Sigmoid colon (tissue), 6 donors: ENCODE measurements at regions not wholly inside any gene's neighbourhood (a gene's known extent, or its start where the extent isn't known, plus 50 kb on each side); places are given as distances from the start of the nearest gene placed in this dataset.

Experiments
- DNase-seq: peaks from one replicate; pipeline ENCODE4 v3.0.0-alpha.2; 2019
- H3K27ac ChIP-seq, 4 donors: fragments of 200-600 bp; sonication (generic); one replicate each; pipeline ENCODE4 v1.5.1; 2016 to 2019; ENCODE audit warnings: mild to moderate bottlenecking in 1 of 4
- H3K27me3 ChIP-seq, 3 donors: fragments of 200-600 bp; sonication (generic); one replicate each; pipeline ENCODE4 v1.5.1; 2019; ENCODE audit warnings: mild to moderate bottlenecking in 1 of 3
- H3K36me3 ChIP-seq, 4 donors: fragments of 200-600 bp; sonication (generic); one replicate each; pipeline ENCODE4 v1.5.1; 2016 to 2019
- H3K4me1 ChIP-seq, 4 donors: fragments of 200-600 bp; sonication (generic); one replicate each; pipeline ENCODE4 v1.5.1; 2017 to 2019
- H3K4me3 ChIP-seq, 4 donors: fragments of 200-600 bp; sonication (generic); one replicate each; pipeline ENCODE4 v1.5.1; 2017 to 2019; ENCODE audit warnings: mild to moderate bottlenecking in 2 of 4, moderate library complexity in 1 of 4
- H3K9me3 ChIP-seq, 4 donors: fragments of 200-600 bp in 3 of 4; sonication (generic) in 3 of 4; one replicate each; pipeline versions ENCODE4 v1.5.1 to v1.6.1; 2013 to 2019
- CTCF ChIP-seq, 4 experiments: fragments of 450-650 bp in 3 of 4; fragments of 200-600 bp in 1 of 4; IDR thresholded peaks; one replicate each; pipeline ENCODE4 v1.5.1; 2016 to 2019; ENCODE audit warnings: antibody characterized with exemption in 4 of 4, mild to moderate bottlenecking in 3 of 4, moderate library complexity in 2 of 4
- EP300 ChIP-seq, 4 donors: sonication (generic); formaldehyde crosslinking; IDR thresholded peaks; one replicate each; pipeline ENCODE4 v1.6.1; 2017; ENCODE audit warnings: antibody characterized with exemption in 4 of 4
- POLR2A ChIP-seq, 2 donors: fragments of 450-650 bp; IDR thresholded peaks; one replicate each; pipeline ENCODE4 v1.6.1; 2016; ENCODE audit warnings: antibody characterized with exemption in 2 of 2, mild to moderate bottlenecking in 2 of 2, moderate library complexity in 2 of 2
- POLR2AphosphoS5 ChIP-seq, 4 donors: sonication (generic); formaldehyde crosslinking; IDR thresholded peaks; one replicate each; pipeline ENCODE4 v1.6.1; 2017; ENCODE audit warnings: antibody characterized with exemption in 4 of 4
- WGBS, 2 donors: extraction: QIAGEN DNeasy Blood & Tissue Kit; methylation state at CpG; one replicate each; pipeline ENCODE4 v1.1.7; 2013; 5-methylcytosine and 5-hydroxymethylcytosine counted together
- intact Hi-C: fragments of 100-400 bp; cut with DNase I; formaldehyde crosslinking; loops from one replicate; pipeline ENCODE4 v1.15.1; 2023
- donor health status: healthy with polysubstance abuse.
- donor health status: healthy.

DNA sequence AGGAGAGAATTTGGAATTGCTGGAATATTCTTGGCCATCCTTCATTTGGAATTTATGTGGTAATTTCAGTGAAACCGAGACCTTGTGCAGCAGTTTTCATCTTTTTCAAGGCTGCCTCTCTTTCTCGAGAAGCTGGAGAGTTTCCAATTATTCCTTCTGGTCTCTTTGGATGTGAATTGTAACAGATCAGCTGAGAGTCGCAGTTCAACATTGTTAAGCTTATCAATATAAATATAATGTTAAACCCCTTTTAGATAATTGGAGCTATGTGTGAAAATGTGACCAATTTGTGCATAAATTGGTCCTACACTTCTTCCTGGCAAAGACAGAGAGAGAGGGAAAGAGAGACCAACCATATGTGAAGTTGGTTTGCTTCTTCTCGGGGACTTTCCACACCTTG, 425.6 kb downstream of the TSHZ3 start:
- Histone ChIP-seq H3K27ac (peak overlapping the region in 1 of 4 donors; percentile 52), H3K27me3 (no peaks in the 10 kb centered on the region), H3K36me3 (no peaks in the 10 kb centered on the region), H3K9me3 (no peaks in the 10 kb centered on the region), H3K4me3 (no peak overlapping the region), H3K4me1 (peaks cover 0 to 13% (median 6%) of the 10 kb centered on the region in 4 donors)
- no peak for TF ChIP-seq POLR2AphosphoS5 (IDR thresholded peaks at IDR 0.05)
- no peak for TF ChIP-seq CTCF (IDR thresholded peaks at IDR 0.05)
- no peak for TF ChIP-seq POLR2A (IDR thresholded peaks at IDR 0.05)
- no peak for TF ChIP-seq EP300 (IDR thresholded peaks at IDR 0.05)
- WGBS, 2 donors = 70 to 74% methylated on average over 4 of the region's 4 CpGs
- DNase-seq = no peak
- intact Hi-C loops = no loop called here

DNA sequence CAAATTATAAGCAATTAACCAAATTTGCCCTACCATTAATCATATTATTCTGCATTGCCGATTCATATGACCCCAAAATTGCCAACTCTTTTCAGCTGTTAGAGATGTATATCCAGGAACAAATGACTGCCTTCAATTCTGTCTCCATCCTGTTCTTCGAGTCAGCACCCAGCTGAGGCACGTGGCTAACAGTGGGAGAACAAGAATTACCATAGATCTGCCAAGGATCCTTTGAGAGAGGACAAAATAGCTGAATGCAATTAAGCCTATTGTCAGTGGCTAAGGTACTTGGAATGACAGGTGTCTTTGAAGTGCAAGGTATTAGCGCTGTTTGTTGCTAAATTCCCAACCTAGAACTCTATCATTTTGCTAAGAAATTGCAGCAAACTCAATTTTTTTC, 426.1 kb downstream of the TSHZ3 start:
- Histone ChIP-seq H3K27ac (no peak overlapping the region), H3K4me1 (peaks cover 0 to 13% (median 6%) of the 10 kb centered on the region in 4 donors), H3K9me3 (no peaks in the 10 kb centered on the region), H3K27me3 (no peaks in the 10 kb centered on the region), H3K4me3 (no peak overlapping the region), H3K36me3 (no peaks in the 10 kb centered on the region)
- WGBS, 2 donors = 71 to 77% methylated on average over 4 of the region's 4 CpGs
- intact Hi-C loops = no loop called here
- no peak for DNase-seq
- TF ChIP-seq CTCF (IDR thresholded peaks at IDR 0.05) (no peak), POLR2A (IDR thresholded peaks at IDR 0.05) (no peak), POLR2AphosphoS5 (IDR thresholded peaks at IDR 0.05) (no peak), EP300 (IDR thresholded peaks at IDR 0.05) (no peak)

- Histone ChIP-seq H3K27ac (no peak overlapping the region), H3K36me3 (no peaks in the 10 kb centered on the region), H3K4me3 (no peak overlapping the region), H3K27me3 (no peaks in the 10 kb centered on the region), H3K4me1 (peaks cover 0 to 13% (median 6%) of the 10 kb centered on the region in 4 donors), H3K9me3 (no peaks in the 10 kb centered on the region)
- DNase-seq = no peak
- intact Hi-C loops = no loop called here
- 24 to 64% methylated on average over 11 of the region's 11 CpGs for WGBS, 2 donors
- no peak for TF ChIP-seq EP300 (IDR thresholded peaks at IDR 0.05)
- TF ChIP-seq CTCF (IDR thresholded peaks at IDR 0.05) = no peak
- TF ChIP-seq POLR2A (IDR thresholded peaks at IDR 0.05) = no peak
- TF ChIP-seq POLR2AphosphoS5 (IDR thresholded peaks at IDR 0.05) = no peak
Measured at GRCh38 chr19:30920222-30920621, 429.0 kb downstream of the TSHZ3 start.

- 17 to 53% methylated on average over 1 of the region's 1 CpG for WGBS, 2 donors
- Histone ChIP-seq H3K4me3 (no peak overlapping the region), H3K9me3 (no peaks in the 10 kb centered on the region), H3K27me3 (no peaks in the 10 kb centered on the region), H3K27ac (no peak overlapping the region), H3K36me3 (no peaks in the 10 kb centered on the region), H3K4me1 (peaks cover 0 to 10% (median 6%) of the 10 kb centered on the region in 4 donors)
- DNase-seq = no peak
- intact Hi-C loops = no loop called here
- TF ChIP-seq POLR2A (IDR thresholded peaks at IDR 0.05) = no peak
- TF ChIP-seq CTCF (IDR thresholded peaks at IDR 0.05) = no peak
- TF ChIP-seq POLR2AphosphoS5 (IDR thresholded peaks at IDR 0.05) = no peak
- TF ChIP-seq EP300 (IDR thresholded peaks at IDR 0.05) = no peak
Measured at GRCh38 chr19:30919737-30920136, 429.5 kb downstream of the TSHZ3 start.

GRCh38 chr19:30916238-30916637, 433.0 kb downstream of the TSHZ3 start:
- Histone ChIP-seq H3K27me3 (no peaks in the 10 kb centered on the region), H3K9me3 (no peaks in the 10 kb centered on the region), H3K36me3 (no peaks in the 10 kb centered on the region), H3K27ac (no peak overlapping the region), H3K4me1 (no peaks in the 10 kb centered on the region), H3K4me3 (no peak overlapping the region)
- 65 to 69% methylated on average over 9 of the region's 9 CpGs for WGBS, 2 donors
- DNase-seq = no peak
- intact Hi-C loops = no loop called here
- no peak for TF ChIP-seq POLR2AphosphoS5 (IDR thresholded peaks at IDR 0.05)
- TF ChIP-seq CTCF (IDR thresholded peaks at IDR 0.05) = no peak
- TF ChIP-seq POLR2A (IDR thresholded peaks at IDR 0.05) = no peak
- TF ChIP-seq EP300 (IDR thresholded peaks at IDR 0.05) = no peak
